ENCODE measurements at regions not wholly inside any gene's neighbourhood (a gene's known extent, or its start where the extent isn't known, plus 50 kb on each side); places are given as distances from the start of the nearest gene placed in this dataset.

DNA sequence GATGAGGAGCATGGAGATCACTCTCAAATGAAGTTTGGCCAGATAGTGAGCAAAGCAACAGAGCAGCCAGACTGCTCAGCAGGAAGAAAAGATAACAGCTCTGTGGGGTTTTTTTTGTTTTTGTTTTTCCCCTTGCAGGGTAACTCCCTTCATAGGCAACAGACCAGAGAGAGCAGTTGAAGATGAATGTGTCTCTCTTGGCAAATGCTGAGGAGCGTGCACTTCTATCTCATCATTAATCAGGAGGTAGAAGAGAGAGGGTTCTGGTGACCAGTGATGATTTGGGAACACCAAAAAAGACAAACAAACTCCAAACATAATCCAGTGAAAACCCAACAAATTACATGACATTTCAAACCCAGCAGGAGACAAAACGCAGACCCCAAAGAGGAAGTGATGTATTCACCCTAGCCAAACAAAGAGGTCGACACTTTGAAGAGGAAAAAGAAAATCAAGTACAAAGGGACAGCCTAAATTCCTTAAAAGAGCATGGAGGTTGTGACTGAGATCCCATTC lies 66.2 kb upstream of the RREB1 start (continued):
- TF ChIP-seq, protein P1, sequence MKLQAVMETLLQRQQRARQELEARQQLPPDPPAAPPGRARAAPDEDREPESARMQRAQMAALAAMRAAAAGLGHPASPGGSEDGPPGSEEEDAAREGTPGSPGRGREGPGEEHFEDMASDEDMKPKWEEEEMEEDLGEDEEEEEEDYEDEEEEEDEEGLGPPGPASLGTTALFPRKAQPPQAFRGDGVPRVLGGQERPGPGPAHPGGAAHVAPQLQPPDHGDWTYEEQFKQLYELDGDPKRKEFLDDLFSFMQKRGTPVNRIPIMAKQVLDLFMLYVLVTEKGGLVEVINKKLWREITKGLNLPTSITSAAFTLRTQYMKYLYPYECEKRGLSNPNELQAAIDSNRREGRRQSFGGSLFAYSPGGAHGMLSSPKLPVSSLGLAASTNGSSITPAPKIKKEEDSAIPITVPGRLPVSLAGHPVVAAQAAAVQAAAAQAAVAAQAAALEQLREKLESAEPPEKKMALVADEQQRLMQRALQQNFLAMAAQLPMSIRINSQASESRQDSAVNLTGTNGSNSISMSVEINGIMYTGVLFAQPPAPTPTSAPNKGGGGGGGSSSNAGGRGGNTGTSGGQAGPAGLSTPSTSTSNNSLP (IDR thresholded peaks at IDR 0.05; ENCODE audit: borderline replicate concordance, low read depth, low read length) = peak; percentile 62; the same call in 1 of the 2 replicates
- TF ChIP-seq RFX1 (IDR thresholded peaks at IDR 0.05) (no peak), SNRNP70 (optimal IDR thresholded peaks at IDR 0.05; ENCODE audit: low read depth, low read length) (no peak), MCM7 (IDR thresholded peaks at IDR 0.05) (no peak), NCOA2 (IDR thresholded peaks at IDR 0.05; ENCODE audit: partially characterized antibody in 2 of 2) (no peak), SAP30 (IDR thresholded peaks at IDR 0.05; ENCODE audit: borderline replicate concordance, insufficient read depth, low read depth, low read length, poor library complexity, severe bottlenecking) (no peak), ZKSCAN1 (IDR thresholded peaks at IDR 0.05; ENCODE audit: low read depth, low read length) (no peak), USF2 (CRISPR knock-in tag; IDR thresholded peaks at IDR 0.05) (no peak), CSDE1 (IDR thresholded peaks at IDR 0.05) (0 out of 4 replicates have a peak, but pooled peaks of 1 of the 2 experiments have one; percentile 16), MLLT1 (IDR thresholded peaks at IDR 0.05) (peak; percentile 20 to 49; a peak in 1 of 4 replicates), MEIS2 (IDR thresholded peaks at IDR 0.05; ENCODE audit: partially characterized antibody) (peak; percentile 33), ZNF165 (CRISPR knock-in tag; IDR thresholded peaks at IDR 0.05; ENCODE audit: borderline replicate concordance) (no peak), LARP7 (IDR thresholded peaks at IDR 0.05) (no peak)
- TF ChIP-seq, protein P2, sequence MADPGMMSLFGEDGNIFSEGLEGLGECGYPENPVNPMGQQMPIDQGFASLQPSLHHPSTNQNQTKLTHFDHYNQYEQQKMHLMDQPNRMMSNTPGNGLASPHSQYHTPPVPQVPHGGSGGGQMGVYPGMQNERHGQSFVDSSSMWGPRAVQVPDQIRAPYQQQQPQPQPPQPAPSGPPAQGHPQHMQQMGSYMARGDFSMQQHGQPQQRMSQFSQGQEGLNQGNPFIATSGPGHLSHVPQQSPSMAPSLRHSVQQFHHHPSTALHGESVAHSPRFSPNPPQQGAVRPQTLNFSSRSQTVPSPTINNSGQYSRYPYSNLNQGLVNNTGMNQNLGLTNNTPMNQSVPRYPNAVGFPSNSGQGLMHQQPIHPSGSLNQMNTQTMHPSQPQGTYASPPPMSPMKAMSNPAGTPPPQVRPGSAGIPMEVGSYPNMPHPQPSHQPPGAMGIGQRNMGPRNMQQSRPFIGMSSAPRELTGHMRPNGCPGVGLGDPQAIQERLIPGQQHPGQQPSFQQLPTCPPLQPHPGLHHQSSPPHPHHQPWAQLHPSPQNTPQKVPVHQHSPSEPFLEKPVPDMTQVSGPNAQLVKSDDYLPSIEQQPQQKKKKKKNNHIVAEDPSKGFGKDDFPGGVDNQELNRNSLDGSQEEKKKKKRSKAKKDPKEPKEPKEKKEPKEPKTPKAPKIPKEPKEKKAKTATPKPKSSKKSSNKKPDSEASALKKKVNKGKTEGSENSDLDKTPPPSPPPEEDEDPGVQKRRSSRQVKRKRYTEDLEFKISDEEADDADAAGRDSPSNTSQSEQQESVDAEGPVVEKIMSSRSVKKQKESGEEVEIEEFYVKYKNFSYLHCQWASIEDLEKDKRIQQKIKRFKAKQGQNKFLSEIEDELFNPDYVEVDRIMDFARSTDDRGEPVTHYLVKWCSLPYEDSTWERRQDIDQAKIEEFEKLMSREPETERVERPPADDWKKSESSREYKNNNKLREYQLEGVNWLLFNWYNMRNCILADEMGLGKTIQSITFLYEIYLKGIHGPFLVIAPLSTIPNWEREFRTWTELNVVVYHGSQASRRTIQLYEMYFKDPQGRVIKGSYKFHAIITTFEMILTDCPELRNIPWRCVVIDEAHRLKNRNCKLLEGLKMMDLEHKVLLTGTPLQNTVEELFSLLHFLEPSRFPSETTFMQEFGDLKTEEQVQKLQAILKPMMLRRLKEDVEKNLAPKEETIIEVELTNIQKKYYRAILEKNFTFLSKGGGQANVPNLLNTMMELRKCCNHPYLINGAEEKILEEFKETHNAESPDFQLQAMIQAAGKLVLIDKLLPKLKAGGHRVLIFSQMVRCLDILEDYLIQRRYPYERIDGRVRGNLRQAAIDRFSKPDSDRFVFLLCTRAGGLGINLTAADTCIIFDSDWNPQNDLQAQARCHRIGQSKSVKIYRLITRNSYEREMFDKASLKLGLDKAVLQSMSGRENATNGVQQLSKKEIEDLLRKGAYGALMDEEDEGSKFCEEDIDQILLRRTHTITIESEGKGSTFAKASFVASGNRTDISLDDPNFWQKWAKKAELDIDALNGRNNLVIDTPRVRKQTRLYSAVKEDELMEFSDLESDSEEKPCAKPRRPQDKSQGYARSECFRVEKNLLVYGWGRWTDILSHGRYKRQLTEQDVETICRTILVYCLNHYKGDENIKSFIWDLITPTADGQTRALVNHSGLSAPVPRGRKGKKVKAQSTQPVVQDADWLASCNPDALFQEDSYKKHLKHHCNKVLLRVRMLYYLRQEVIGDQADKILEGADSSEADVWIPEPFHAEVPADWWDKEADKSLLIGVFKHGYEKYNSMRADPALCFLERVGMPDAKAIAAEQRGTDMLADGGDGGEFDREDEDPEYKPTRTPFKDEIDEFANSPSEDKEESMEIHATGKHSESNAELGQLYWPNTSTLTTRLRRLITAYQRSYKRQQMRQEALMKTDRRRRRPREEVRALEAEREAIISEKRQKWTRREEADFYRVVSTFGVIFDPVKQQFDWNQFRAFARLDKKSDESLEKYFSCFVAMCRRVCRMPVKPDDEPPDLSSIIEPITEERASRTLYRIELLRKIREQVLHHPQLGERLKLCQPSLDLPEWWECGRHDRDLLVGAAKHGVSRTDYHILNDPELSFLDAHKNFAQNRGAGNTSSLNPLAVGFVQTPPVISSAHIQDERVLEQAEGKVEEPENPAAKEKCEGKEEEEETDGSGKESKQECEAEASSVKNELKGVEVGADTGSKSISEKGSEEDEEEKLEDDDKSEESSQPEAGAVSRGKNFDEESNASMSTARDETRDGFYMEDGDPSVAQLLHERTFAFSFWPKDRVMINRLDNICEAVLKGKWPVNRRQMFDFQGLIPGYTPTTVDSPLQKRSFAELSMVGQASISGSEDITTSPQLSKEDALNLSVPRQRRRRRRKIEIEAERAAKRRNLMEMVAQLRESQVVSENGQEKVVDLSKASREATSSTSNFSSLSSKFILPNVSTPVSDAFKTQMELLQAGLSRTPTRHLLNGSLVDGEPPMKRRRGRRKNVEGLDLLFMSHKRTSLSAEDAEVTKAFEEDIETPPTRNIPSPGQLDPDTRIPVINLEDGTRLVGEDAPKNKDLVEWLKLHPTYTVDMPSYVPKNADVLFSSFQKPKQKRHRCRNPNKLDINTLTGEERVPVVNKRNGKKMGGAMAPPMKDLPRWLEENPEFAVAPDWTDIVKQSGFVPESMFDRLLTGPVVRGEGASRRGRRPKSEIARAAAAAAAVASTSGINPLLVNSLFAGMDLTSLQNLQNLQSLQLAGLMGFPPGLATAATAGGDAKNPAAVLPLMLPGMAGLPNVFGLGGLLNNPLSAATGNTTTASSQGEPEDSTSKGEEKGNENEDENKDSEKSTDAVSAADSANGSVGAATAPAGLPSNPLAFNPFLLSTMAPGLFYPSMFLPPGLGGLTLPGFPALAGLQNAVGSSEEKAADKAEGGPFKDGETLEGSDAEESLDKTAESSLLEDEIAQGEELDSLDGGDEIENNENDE (IDR thresholded peaks at IDR 0.05; ENCODE audit: low read depth, low read length) = no peak

Measured in K562 (cell line).